Gastrocnemius medialis (tissue), 4 donors: ENCODE measurements at regions not wholly inside any gene's neighbourhood (a gene's known extent, or its start where the extent isn't known, plus 50 kb on each side); places are given as distances from the start of the nearest gene placed in this dataset.

Experiments
- ATAC-seq, 2 donors: fragments of 150-250 bp; one replicate each; pipeline ENCODE4 v1.9.1; 2016
- DNase-seq, 2 donors: peaks; one replicate each; pipeline ENCODE4 v3.0.0-alpha.2; 2019
- H3K27ac ChIP-seq, 4 donors: fragments of 200-600 bp; sonication (generic); 1 replicate in 1 of 4; 2 replicates in 3 of 4; pipeline ENCODE4 v1.5.1; 2016 to 2018; ENCODE audit warnings: mild to moderate bottlenecking in 2 of 4, moderate library complexity in 1 of 4
- H3K27me3 ChIP-seq, 3 donors: fragments of 200-600 bp; sonication (generic) in 2 of 3; 1 replicate in 1 of 3; 2 replicates in 2 of 3; pipeline versions ENCODE4 v1.5.1 to v1.6.0; 2016 to 2019; ENCODE audit warnings: mild to moderate bottlenecking in 1 of 3, moderate library complexity in 1 of 3
- H3K36me3 ChIP-seq, 2 donors: fragments of 200-600 bp; sonication (generic) in 1 of 2; one replicate each; pipeline ENCODE4 v1.5.1; 2017 to 2018
- H3K4me1 ChIP-seq, 2 donors: fragments of 200-600 bp; sonication (generic) in 1 of 2; one replicate each; pipeline ENCODE4 v1.5.1; 2016 to 2017; ENCODE audit warnings: mild to moderate bottlenecking in 2 of 2
- H3K4me3 ChIP-seq, 4 donors: fragments of 200-600 bp; sonication (generic) in 3 of 4; 1 replicate in 1 of 4; 2 replicates in 3 of 4; pipeline ENCODE4 v1.5.1; 2016 to 2019; ENCODE audit warnings: mild to moderate bottlenecking in 2 of 4
- H3K9me3 ChIP-seq, 3 donors: fragments of 200-600 bp; sonication (generic) in 2 of 3; 1 replicate in 1 of 3; 2 replicates in 2 of 3; pipeline ENCODE4 v1.5.1; 2016 to 2019
- CTCF ChIP-seq, 5 experiments: fragments of 450-650 bp in 3 of 5; fragments of 200-600 bp in 2 of 5; sonication (generic) in 2 of 5; IDR thresholded peaks in 4 of 5; conservative IDR thresholded peaks in 1 of 5; 1 replicate in 4 of 5; 2 replicates in 1 of 5; pipeline ENCODE4 v1.5.1; 2016 to 2019; ENCODE audit warnings: antibody characterized with exemption in 5 of 5, mild to moderate bottlenecking in 3 of 5, moderate library complexity in 3 of 5
- POLR2A ChIP-seq, 2 donors: fragments of 450-650 bp; IDR thresholded peaks; one replicate each; pipeline ENCODE4 v1.6.1; 2017; ENCODE audit warnings: antibody characterized with exemption in 2 of 2, mild to moderate bottlenecking in 2 of 2, moderate library complexity in 2 of 2
- in situ Hi-C, 4 donors: fragments of 200-750 bp; cut with MboI; loops; one replicate each; pipeline versions ENCODE4 v1.15.0 to v1.8.0; 2017; ENCODE audit warnings: low sequenced_read_pairs in 4 of 4
- intact Hi-C: fragments of 100-400 bp; cut with DNase I; formaldehyde crosslinking; loops from one replicate; pipeline ENCODE4 v1.15.1; 2023; ENCODE audit warnings: low total_unique reads

GRCh38 chr15:26049900-26050657 lies 187.0 kb upstream of the ATP10A start:
- no peaks in the 10 kb centered on the region for H3K36me3 ChIP-seq
- H3K4me1 ChIP-seq, result no peaks in the 10 kb centered on the region
- no peak for DNase-seq
- no peak for ATAC-seq
- in situ Hi-C loops (loop anchor here in 1 of 4 donors (25.0 kb wide), 1 partner anchor 212 kb away; no protein-coding TSS in a partner anchor), intact Hi-C loops (no loop called here)
- no peak overlapping the region for H3K4me3 ChIP-seq
- H3K27me3 ChIP-seq, result no peaks in the 10 kb centered on the region
- no peak for TF ChIP-seq CTCF (IDR thresholded peaks at IDR 0.05 in 4 of 5, conservative IDR thresholded peaks at IDR 0.05 in 1 of 5)
- no peak for TF ChIP-seq POLR2A (IDR thresholded peaks at IDR 0.05)
- H3K27ac ChIP-seq, result no peak overlapping the region
- H3K9me3 ChIP-seq, result no peaks in the 10 kb centered on the region

GRCh38 chr15:26048669-26049068 lies 185.5 kb upstream of the ATP10A start:
- Histone ChIP-seq H3K36me3 (no peaks in the 10 kb centered on the region), H3K4me3 (no peak overlapping the region), H3K4me1 (no peaks in the 10 kb centered on the region), H3K9me3 (no peaks in the 10 kb centered on the region), H3K27me3 (no peaks in the 10 kb centered on the region), H3K27ac (no peak overlapping the region)
- DNase-seq (no peak), ATAC-seq (no peak)
- in situ Hi-C loops, result loop anchor here in 1 of 4 donors (25.0 kb wide), 1 partner anchor 214 kb away; no protein-coding TSS in a partner anchor
- TF ChIP-seq CTCF (IDR thresholded peaks at IDR 0.05 in 4 of 5, conservative IDR thresholded peaks at IDR 0.05 in 1 of 5), result no peak
- no peak for TF ChIP-seq POLR2A (IDR thresholded peaks at IDR 0.05)
- intact Hi-C loops, result no loop called here

GRCh38 chr15:26045516-26045915 lies 182.4 kb upstream of the ATP10A start:
- Histone ChIP-seq H3K9me3 (no peaks in the 10 kb centered on the region), H3K36me3 (no peaks in the 10 kb centered on the region), H3K4me3 (no peak overlapping the region), H3K4me1 (no peaks in the 10 kb centered on the region), H3K27me3 (no peaks in the 10 kb centered on the region), H3K27ac (no peak overlapping the region)
- intact Hi-C loops (no loop called here), in situ Hi-C loops (loop anchor here in 1 of 4 donors (25.0 kb wide), 1 partner anchor 217 kb away; no protein-coding TSS in a partner anchor)
- ATAC-seq (no peak), DNase-seq (no peak)
- TF ChIP-seq CTCF (IDR thresholded peaks at IDR 0.05 in 4 of 5, conservative IDR thresholded peaks at IDR 0.05 in 1 of 5) (no peak), POLR2A (IDR thresholded peaks at IDR 0.05) (no peak)

GRCh38 chr15:26043018-26043417 lies 179.9 kb upstream of the ATP10A start:
- in situ Hi-C loops, result loop anchor here in 1 of 4 donors (25.0 kb wide), 1 partner anchor 219 kb away; no protein-coding TSS in a partner anchor
- no peak for ATAC-seq
- H3K27ac ChIP-seq, result no peak overlapping the region

More at GRCh38 chr15:26043018-26043417, 179.9 kb upstream of the ATP10A start:
- no peaks in the 10 kb centered on the region for H3K4me1 ChIP-seq
- no peaks in the 10 kb centered on the region for H3K9me3 ChIP-seq
- H3K27me3 ChIP-seq, result no peaks in the 10 kb centered on the region
- H3K36me3 ChIP-seq, result no peaks in the 10 kb centered on the region
- TF ChIP-seq CTCF (IDR thresholded peaks at IDR 0.05 in 4 of 5, conservative IDR thresholded peaks at IDR 0.05 in 1 of 5) (no peak), POLR2A (IDR thresholded peaks at IDR 0.05) (no peak)
- intact Hi-C loops, result no loop called here
- no peak overlapping the region for H3K4me3 ChIP-seq
- DNase-seq, result no peak
